ENCODE measurements at regions not wholly inside any gene's neighbourhood (a gene's known extent, or its start where the extent isn't known, plus 50 kb on each side); places are given as distances from the start of the nearest gene placed in this dataset.
"Not testable (repeated sequence)": the region's sequence is repeated elsewhere in the genome, so short reads cannot be mapped to it uniquely, and the experiment has no call there.

GRCh38 chr5:42317575-42317974 is 105.7 kb upstream of the GHR start:
- FAIRE-seq (no peak), DNase-seq (ENCODE audit: low read depth, low spot score) (no peak)
- Histone ChIP-seq H3K4me3 (replicated peaks in 1 of 3; ENCODE audit: insufficient read depth in 1 of 3, low read depth in 1 of 3, low read length in 3 of 3) (no peak overlapping the region), H3K27ac (ENCODE audit: insufficient read depth, low read depth, low read length) (no peak overlapping the region), H3K79me2 (ENCODE audit: control insufficient read depth, insufficient read depth, low read length) (no peaks in the 10 kb centered on the region), H3K4me2 (ENCODE audit: insufficient read depth, low read length) (no peak overlapping the region), H4K20me1 (replicated peaks; ENCODE audit: control insufficient read depth, extremely low read depth, insufficient read depth, low read length) (no peaks in the 10 kb centered on the region), H3K27me3 (ENCODE audit: control insufficient read depth in 2 of 2, insufficient read depth in 2 of 2, low read length in 2 of 2) (no peaks in the 10 kb centered on the region), H3K4me1 (ENCODE audit: control insufficient read depth, extremely low read depth, insufficient read depth, low read length) (no peaks in the 10 kb centered on the region), H3K9me3 (replicated peaks; ENCODE audit: control insufficient read depth, insufficient read depth, low read length) (no peaks in the 10 kb centered on the region), H2AFZ (ENCODE audit: low read depth, low read length) (no peak overlapping the region), H3K36me3 (ENCODE audit: control insufficient read depth in 2 of 2, extremely low read depth in 1 of 2, insufficient read depth in 2 of 2, low read length in 2 of 2) (no peaks in the 10 kb centered on the region), H3K9ac (replicated peaks; ENCODE audit: extremely low read depth, insufficient read depth, low read length) (no peak overlapping the region), H3K9me1 (replicated peaks; ENCODE audit: control insufficient read depth, extremely low read depth, insufficient read depth, low read length) (no peaks in the 10 kb centered on the region)
- TF ChIP-seq JUN (IDR thresholded peaks at IDR 0.05; ENCODE audit: borderline replicate concordance, insufficient read depth, insufficient read length, low read depth) (no peak), CTCF (IDR thresholded peaks at IDR 0.05; ENCODE audit: extremely low read depth in 1 of 2, insufficient read depth in 1 of 2, low read depth in 1 of 2, low read length in 2 of 2) (no peak), GATA2 (IDR thresholded peaks at IDR 0.05; ENCODE audit: insufficient read depth, insufficient read length, low read depth, low read length) (no peak), MYC (IDR thresholded peaks at IDR 0.05; ENCODE audit: low read depth, low read length) (no peak), MAX (IDR thresholded peaks at IDR 0.05; ENCODE audit: insufficient read depth, insufficient read length) (no peak), EZH2 (IDR thresholded peaks at IDR 0.05; ENCODE audit: borderline replicate concordance, low read depth, low read length, severe bottlenecking) (no peak), POLR2A (IDR thresholded peaks at IDR 0.05; ENCODE audit: low read depth, low read length) (no peak), POLR2AphosphoS5 (IDR thresholded peaks at IDR 0.05; ENCODE audit: insufficient read depth, low read depth, low read length) (no peak), FOS (IDR thresholded peaks at IDR 0.05; ENCODE audit: borderline replicate concordance, insufficient read depth, low read length) (no peak)
- dilution Hi-C loops (cut with MboI; ENCODE audit: extremely low pct_ligation_motif_present, low sequenced_read_pairs) = no loop called here
- no TSS peak for BruUV-seq (replicated peaks)
- POLR2A ChIA-PET = no interaction called here
- CTCF ChIA-PET = no interaction called here
- intact Hi-C loops (cut with micrococcal nuclease) = no loop called here

- H4K20me1 ChIP-seq (replicated peaks; ENCODE audit: control insufficient read depth, extremely low read depth, insufficient read depth, low read length); dilution Hi-C loops (cut with MboI; ENCODE audit: extremely low pct_ligation_motif_present, low sequenced_read_pairs); CTCF ChIA-PET; POLR2A ChIA-PET; H3K4me2 ChIP-seq (ENCODE audit: insufficient read depth, low read length); intact Hi-C loops (cut with micrococcal nuclease); H2AFZ ChIP-seq (ENCODE audit: low read depth, low read length); H3K4me3 ChIP-seq (replicated peaks in 1 of 3; ENCODE audit: insufficient read depth in 1 of 3, low read depth in 1 of 3, low read length in 3 of 3); H3K27ac ChIP-seq (ENCODE audit: insufficient read depth, low read depth, low read length); H3K36me3 ChIP-seq (ENCODE audit: control insufficient read depth in 2 of 2, extremely low read depth in 1 of 2, insufficient read depth in 2 of 2, low read length in 2 of 2); H3K27me3 ChIP-seq (ENCODE audit: control insufficient read depth in 2 of 2, insufficient read depth in 2 of 2, low read length in 2 of 2); DNase-seq (ENCODE audit: low read depth, low spot score); FAIRE-seq; H3K4me1 ChIP-seq (ENCODE audit: control insufficient read depth, extremely low read depth, insufficient read depth, low read length); H3K9me3 ChIP-seq (replicated peaks; ENCODE audit: control insufficient read depth, insufficient read depth, low read length); H3K9me1 ChIP-seq (replicated peaks; ENCODE audit: control insufficient read depth, extremely low read depth, insufficient read depth, low read length); H3K9ac ChIP-seq (replicated peaks; ENCODE audit: extremely low read depth, insufficient read depth, low read length); BruUV-seq (replicated peaks); H3K79me2 ChIP-seq (ENCODE audit: control insufficient read depth, insufficient read depth, low read length): not testable (repeated sequence)
Observed at GRCh38 chr5:42319546-42319945, 103.7 kb upstream of the GHR start.

Measured in endothelial cell of umbilical vein (primary cell).